ENCODE measurements at regions not wholly inside any gene's neighbourhood (a gene's known extent, or its start where the extent isn't known, plus 50 kb on each side); places are given as distances from the start of the nearest gene placed in this dataset.

DNA sequence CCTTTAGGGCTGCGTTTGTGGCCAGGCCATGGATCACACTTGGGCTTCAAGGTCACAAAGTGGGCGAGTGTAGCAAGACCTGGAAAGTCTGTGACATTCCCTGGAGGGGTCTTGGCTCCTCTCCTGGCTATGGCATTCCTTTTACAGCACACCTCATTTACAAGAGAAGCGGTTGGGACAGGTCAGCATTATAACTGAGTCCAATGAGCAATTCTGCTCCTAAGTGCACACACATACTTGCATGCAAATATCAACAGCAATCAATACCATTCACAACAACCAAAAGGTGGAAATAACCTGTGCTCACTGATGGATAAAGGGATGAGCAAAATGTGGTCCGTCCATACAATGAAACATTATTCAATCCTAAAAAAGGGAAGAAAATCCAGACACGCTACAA is 298.2 kb downstream of the CTTN start:
- H3K9me3 Mint-ChIP-seq: no peaks in the 10 kb centered on the region
- no peaks in the 10 kb centered on the region for H3K4me1 Mint-ChIP-seq
- DNase-seq: no peak
- H3K36me3 Mint-ChIP-seq: no peaks in the 10 kb centered on the region
- no peak for ATAC-seq (ENCODE audit: low read depth)
- POLR2A ChIA-PET: no interaction called here
- H3K4me3 Mint-ChIP-seq: no peak overlapping the region
- H3K27ac Mint-ChIP-seq: no peak overlapping the region
- H3K27me3 Mint-ChIP-seq: peaks cover 4% of the 10 kb centered on the region

DNA sequence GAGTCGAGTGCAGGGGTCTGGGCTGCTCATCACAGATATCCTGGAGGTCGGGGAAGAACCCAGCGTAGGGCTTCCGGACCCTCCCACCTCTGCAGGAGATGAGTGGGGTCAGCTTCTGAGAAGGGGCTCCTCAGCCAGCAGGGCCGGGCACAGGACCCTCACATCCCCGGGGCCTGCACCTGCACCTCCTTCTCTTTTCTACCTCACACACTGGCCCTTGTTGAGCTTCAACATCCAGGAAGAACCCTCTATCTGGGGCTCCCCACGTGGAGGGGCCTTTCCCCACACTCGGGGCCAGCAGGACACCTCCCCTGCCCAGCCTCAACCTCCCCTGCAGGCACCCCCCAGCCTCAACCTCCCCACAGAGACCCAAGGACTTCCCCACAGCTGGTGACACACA is 299.4 kb downstream of the CTTN start:
- peaks cover 4% of the 10 kb centered on the region for H3K27me3 Mint-ChIP-seq
- H3K4me1 Mint-ChIP-seq: no peaks in the 10 kb centered on the region
- ATAC-seq (ENCODE audit: low read depth) (no peak), DNase-seq (no peak)
- no peaks in the 10 kb centered on the region for H3K9me3 Mint-ChIP-seq
- POLR2A ChIA-PET: no interaction called here
- no peak overlapping the region for H3K4me3 Mint-ChIP-seq
- no peak overlapping the region for H3K27ac Mint-ChIP-seq
- H3K36me3 Mint-ChIP-seq: no peaks in the 10 kb centered on the region

DNA sequence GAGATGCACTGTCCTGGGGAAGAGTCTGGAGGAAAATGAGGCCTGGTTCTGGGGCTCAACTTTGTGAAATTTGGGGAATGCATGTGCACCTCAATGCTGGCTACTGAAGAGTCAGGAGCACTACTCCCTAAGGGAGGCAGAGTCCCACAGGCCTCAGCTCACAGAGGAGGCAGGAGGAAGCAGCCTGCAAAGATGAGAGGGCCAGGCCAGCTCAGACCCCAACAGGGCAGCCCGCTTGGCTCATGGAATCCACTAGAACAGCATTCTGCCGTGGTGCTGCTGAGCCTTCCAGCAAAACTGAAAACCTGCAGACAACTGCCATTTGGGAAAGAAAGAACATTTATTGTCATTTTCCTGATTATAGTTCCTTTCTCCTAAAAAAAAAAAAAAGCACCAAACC is 300.5 kb downstream of the CTTN start:
- H3K27me3 Mint-ChIP-seq: peaks cover under 1% of the 10 kb centered on the region
- H3K4me1 Mint-ChIP-seq: no peaks in the 10 kb centered on the region
- POLR2A ChIA-PET: no interaction called here

DNA sequence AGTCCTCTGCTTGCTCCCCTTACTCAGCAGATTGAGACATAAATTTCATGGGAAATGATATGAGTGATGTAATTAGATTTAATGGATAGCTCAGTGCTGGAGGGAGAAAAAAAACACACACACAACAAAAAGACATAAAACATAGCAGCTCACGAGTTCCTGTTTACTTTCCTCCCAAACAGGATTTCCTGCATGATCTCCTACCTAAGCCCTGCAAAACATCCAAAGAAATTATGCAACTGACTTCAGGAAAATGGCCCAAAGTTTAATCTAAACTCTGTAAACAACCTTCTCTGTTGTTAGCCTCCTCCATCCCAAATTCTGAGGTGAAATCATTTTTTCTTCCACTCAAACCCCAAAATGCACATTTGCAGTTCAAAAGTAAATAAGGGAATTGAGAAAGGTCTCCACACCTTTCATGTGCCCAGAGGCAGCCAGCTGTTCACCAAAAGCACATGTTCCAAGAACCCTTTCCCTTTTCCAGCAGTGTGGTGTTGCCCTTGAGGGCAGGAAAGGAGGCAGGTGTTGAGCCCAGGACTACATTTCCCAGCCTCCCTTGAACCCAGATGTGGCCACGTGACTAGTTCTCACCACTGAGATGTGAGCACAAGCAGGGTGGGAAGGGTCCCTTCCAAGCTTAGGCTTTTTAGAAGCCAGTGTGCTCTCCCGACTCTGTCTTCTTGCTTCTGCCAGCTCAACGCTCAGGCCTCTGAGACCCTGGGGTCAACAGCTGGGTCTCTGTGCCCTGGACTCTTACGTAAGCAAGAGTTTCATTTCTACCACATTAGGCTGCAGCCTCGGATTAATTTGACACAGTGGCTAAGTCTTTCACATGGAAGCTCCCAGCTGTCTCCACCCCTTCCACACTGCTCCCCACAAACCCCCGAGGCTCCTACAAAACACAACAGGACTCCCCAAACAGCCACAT is 301.2 kb downstream of the CTTN start:
- DNase-seq: no peak
- Mint-ChIP-seq H3K36me3 (no peaks in the 10 kb centered on the region), H3K27ac (no peak overlapping the region), H3K4me3 (no peak overlapping the region), H3K4me1 (no peaks in the 10 kb centered on the region), H3K27me3 (no peaks in the 10 kb centered on the region), H3K9me3 (no peaks in the 10 kb centered on the region)
- ATAC-seq (ENCODE audit: low read depth): no peak
- POLR2A ChIA-PET: no interaction called here

More for the DNA sequence above, 300.5 kb downstream of the CTTN start:
- no peak overlapping the region for H3K4me3 Mint-ChIP-seq
- DNase-seq (no peak), ATAC-seq (ENCODE audit: low read depth) (no peak)
- H3K36me3 Mint-ChIP-seq: no peaks in the 10 kb centered on the region
- H3K27ac Mint-ChIP-seq: no peak overlapping the region
- H3K9me3 Mint-ChIP-seq: no peaks in the 10 kb centered on the region

DNA sequence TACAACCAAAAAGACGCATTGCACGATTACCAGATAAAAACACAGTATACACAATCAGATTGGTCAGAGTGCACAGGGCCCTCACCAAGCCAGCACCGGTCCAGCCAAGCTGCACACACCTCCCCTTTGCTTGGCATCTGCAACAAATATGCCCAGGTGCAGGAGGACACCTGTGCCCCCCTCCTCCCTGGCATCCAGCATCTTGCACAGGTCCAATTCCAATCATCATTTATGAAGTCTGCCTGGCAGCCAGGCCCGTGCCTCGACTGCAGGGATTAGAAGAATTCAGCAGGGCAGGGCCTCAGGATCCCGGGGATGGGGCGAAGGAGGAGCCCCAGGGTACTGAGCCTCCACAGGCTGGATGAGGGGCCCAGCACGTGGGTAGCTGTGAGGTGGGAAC is 302.1 kb downstream of the CTTN start:
- Mint-ChIP-seq H3K27ac (no peak overlapping the region), H3K36me3 (no peaks in the 10 kb centered on the region), H3K27me3 (no peaks in the 10 kb centered on the region), H3K9me3 (no peaks in the 10 kb centered on the region), H3K4me3 (no peak overlapping the region), H3K4me1 (no peaks in the 10 kb centered on the region)
- no peak for ATAC-seq (ENCODE audit: low read depth)
- no peak for DNase-seq
- POLR2A ChIA-PET: no interaction called here

DNA sequence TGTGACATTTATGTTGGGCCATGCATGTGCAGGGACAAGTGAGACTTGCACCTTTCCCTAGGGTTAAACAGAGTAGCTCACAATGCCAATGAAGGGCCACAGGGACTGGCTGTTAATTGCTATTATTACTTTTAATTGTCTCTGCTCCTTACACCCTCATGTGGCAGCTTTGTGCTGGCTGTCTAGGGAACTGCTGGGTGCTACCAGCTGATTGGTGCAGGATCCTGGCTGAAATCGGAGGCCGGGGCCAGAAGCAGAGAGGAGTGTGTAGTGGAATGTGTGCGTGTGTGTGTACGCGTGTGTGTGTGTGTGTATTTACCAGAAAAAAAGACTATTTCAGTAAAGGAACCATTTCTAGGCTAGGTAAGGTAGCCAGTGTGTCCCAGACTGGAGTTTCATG is 302.5 kb downstream of the CTTN start:
- ATAC-seq (ENCODE audit: low read depth) (no peak), DNase-seq (no peak)
- Mint-ChIP-seq H3K27me3 (no peaks in the 10 kb centered on the region), H3K27ac (no peak overlapping the region), H3K4me3 (no peak overlapping the region), H3K36me3 (no peaks in the 10 kb centered on the region), H3K4me1 (no peaks in the 10 kb centered on the region), H3K9me3 (no peaks in the 10 kb centered on the region)
- POLR2A ChIA-PET: no interaction called here

DNA sequence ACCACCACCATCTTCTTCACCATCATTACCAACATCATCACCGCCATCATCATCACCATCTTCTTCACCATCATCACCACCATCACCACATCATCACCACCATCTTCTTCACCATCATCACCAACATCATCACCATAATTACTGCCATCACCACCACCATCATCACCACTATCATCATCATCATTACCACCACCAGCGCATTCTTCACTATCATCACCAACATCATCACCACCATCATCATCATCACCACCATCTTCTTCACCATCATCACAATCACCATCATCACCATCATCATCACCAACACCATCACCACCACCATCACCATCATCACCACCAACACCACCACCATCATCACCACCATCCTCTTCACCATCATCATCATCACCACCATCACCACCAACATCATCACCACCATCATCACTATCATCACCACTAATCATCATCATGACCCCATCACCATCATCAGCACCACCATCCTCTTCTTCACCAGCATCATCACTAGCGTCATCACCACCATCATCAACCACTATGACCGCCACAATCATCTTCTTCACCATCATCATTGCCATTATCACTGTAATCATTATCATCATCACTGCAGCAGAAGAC is 303.8 kb downstream of the CTTN start:
- Mint-ChIP-seq H3K9me3 (no peaks in the 10 kb centered on the region), H3K27me3 (no peaks in the 10 kb centered on the region), H3K36me3 (no peaks in the 10 kb centered on the region), H3K27ac (no peak overlapping the region), H3K4me1 (no peaks in the 10 kb centered on the region), H3K4me3 (no peak overlapping the region)
- ATAC-seq (ENCODE audit: low read depth): no peak
- DNase-seq: no peak
- POLR2A ChIA-PET: no interaction called here

DNA sequence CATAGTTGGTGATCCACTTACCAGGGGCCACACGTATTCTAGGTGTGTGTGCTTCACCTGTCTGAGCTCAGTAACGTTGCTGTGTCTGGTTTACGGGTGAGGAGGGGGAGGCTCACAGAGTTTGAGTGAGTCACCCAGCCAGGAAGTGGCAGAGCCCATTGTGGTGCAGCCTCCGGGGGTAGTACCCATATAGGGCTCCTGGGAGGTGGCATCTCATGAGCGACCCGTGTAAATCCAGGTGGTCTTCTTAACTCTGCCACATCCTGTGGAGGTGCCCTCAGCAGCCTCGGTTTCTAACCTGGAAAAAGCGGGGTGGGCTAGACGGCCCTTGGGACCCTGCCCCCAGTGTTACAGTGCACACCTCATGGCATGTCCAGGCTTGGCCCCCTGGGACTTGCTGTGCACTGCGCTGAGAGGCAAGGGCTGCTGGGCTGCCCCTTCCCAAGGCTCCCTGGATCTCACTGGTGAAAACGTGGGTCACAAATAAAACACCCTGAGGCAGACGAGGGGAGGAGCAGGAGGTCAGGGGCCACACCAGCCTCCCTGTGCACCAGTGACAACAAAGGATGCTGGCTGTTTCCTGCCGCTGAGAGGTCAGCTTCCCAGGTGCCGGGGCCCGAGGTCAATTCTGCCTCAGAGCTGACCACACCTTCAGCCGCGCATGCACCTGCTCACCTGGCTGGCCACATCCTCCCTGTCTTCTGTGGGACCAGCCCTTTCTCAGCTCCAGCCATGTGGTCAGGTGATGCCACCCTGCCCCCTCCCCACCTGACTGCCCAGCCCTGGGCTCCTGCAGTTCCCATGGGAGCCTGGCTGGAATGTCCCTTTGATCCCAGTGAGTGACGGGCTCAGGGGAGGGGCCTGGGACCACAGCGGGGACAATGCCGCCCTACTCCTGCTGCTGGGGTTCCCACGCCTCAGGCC is 305.1 kb downstream of the CTTN start:
- Mint-ChIP-seq H3K27me3 (no peaks in the 10 kb centered on the region), H3K4me1 (no peaks in the 10 kb centered on the region), H3K27ac (no peak overlapping the region), H3K9me3 (no peaks in the 10 kb centered on the region), H3K4me3 (no peak overlapping the region), H3K36me3 (no peaks in the 10 kb centered on the region)
- DNase-seq (no peak), ATAC-seq (ENCODE audit: low read depth) (no peak)
- POLR2A ChIA-PET: no interaction called here

DNA sequence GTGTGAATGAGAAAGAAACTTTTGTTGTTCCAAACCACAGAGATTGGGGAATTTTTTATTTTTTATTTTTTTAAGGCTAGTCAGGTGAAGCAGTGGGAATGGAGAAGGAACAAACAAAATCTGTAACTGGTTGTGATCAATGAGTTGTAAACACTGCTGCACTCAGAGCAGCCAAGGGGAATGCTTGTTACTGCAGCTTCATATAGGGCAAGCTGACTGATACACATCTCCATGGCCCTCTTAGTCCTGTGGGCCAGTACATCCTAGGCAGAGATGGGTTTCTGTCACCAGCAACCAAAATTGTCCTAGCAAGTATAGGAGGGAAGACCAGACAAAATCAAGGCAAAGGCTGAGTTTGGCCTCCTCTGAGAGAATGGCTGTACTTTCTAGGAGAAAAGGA is 306.8 kb downstream of the CTTN start:
- Mint-ChIP-seq H3K27ac (no peak overlapping the region), H3K9me3 (no peaks in the 10 kb centered on the region), H3K4me1 (no peaks in the 10 kb centered on the region), H3K36me3 (no peaks in the 10 kb centered on the region), H3K4me3 (no peak overlapping the region), H3K27me3 (no peaks in the 10 kb centered on the region)
- no peak for ATAC-seq (ENCODE audit: low read depth)
- POLR2A ChIA-PET: no interaction called here
- no peak for DNase-seq

DNA sequence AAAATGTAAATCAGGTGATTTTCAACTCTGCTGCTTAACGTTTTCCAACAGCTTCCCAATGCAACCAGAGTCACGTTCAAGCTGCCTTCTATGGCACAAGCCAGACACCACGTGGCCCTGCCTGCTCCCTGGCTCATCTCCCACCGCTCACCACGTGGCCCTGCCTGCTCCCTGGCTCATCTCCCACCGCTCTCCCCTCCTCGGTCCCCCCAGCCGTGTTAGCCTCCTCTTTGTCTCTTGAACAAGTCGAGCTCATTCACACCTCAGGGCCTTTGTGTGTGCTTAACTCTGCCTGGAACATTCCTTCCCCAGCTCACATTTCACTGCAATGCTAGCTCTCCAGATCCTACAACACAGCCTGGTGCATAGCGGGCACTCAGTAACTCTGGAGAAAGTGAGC is 307.6 kb downstream of the CTTN start:
- no peak for DNase-seq
- peaks cover 2% of the 10 kb centered on the region for H3K27me3 Mint-ChIP-seq
- no peaks in the 10 kb centered on the region for H3K36me3 Mint-ChIP-seq

DNA sequence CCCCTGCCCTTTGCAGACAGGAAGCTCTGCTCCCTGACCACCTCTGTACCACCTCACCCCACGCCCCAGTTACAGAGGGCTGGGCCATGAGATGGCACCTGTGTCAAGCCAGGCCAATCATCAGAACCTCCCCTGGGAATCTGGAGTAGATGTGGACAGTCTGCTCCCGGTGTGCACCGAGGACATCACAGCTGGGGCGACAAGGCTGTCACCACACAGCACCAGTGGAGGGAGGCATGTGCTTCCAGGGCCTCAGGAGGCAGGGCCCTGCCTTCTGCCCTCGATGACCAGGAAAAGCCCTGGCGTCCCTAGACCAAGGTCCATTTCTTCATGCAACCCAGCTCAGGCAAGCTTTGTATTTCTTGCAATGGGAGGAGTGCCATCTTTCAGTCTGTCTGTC is 309.5 kb downstream of the CTTN start:
- peaks cover 5% of the 10 kb centered on the region for H3K27me3 Mint-ChIP-seq
- ATAC-seq (ENCODE audit: low read depth) (no peak), DNase-seq (no peak)
- H3K27ac Mint-ChIP-seq: no peak overlapping the region
- H3K4me1 Mint-ChIP-seq: peaks cover 1% of the 10 kb centered on the region
- no peak overlapping the region for H3K4me3 Mint-ChIP-seq
- POLR2A ChIA-PET: no interaction called here
- H3K9me3 Mint-ChIP-seq: no peaks in the 10 kb centered on the region
- H3K36me3 Mint-ChIP-seq: no peaks in the 10 kb centered on the region

More for the DNA sequence above, 307.6 kb downstream of the CTTN start:
- no peak for ATAC-seq (ENCODE audit: low read depth)
- Mint-ChIP-seq H3K4me1 (peaks cover 1% of the 10 kb centered on the region), H3K27ac (no peak overlapping the region), H3K9me3 (no peaks in the 10 kb centered on the region), H3K4me3 (no peak overlapping the region)
- POLR2A ChIA-PET: no interaction called here

DNA sequence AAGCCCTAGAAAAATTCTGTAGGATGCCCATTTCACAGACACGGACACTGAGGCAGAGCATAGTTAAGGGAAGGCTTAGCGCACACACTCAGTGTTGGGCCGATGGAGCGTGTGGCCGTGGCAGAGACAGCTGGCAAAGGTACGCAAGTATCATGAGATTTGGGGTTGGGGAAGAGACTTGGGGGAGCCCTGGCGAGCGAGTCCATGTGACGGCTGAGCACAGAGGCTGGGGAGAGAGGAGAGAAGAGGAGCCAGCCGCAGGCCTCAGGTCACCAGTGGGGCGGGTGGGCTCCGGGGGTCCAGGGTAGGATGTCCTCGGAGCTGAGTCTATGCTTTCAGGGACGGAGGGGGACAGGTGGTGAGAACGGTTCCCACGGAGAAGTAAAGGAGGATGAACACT is 311.3 kb downstream of the CTTN start:
- H3K36me3 Mint-ChIP-seq: no peaks in the 10 kb centered on the region
- H3K4me1 Mint-ChIP-seq: peaks cover 1% of the 10 kb centered on the region
- H3K27ac Mint-ChIP-seq: no peak overlapping the region
- ATAC-seq (ENCODE audit: low read depth) (no peak), DNase-seq (no peak)
- H3K9me3 Mint-ChIP-seq: no peaks in the 10 kb centered on the region
- H3K27me3 Mint-ChIP-seq: peaks cover 6% of the 10 kb centered on the region
- POLR2A ChIA-PET: no interaction called here
- H3K4me3 Mint-ChIP-seq: no peak overlapping the region

DNA sequence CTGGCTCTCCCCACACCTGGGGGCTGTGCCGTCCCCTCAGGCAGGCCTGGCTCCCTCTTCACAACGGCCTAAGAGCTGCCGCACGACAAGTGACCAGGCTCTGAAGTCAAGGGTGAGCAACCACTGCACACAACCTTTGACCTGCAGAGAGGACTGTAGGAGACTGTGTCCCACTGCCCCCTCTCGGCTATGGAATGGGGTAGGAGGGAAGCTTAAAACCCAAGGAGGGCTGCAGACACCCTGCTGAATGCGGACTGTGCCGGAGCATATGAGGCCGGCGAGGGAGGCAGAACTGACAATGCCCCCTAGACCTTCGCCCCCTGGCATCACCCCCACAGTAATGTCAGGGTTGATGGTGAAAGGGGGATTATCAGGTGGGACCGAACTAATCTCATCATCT is 311.9 kb downstream of the CTTN start:
- POLR2A ChIA-PET: no interaction called here
- Mint-ChIP-seq H3K36me3 (no peaks in the 10 kb centered on the region), H3K27ac (no peak overlapping the region), H3K27me3 (peaks cover 8% of the 10 kb centered on the region), H3K9me3 (no peaks in the 10 kb centered on the region), H3K4me1 (peaks cover 1% of the 10 kb centered on the region), H3K4me3 (no peak overlapping the region)
- no peak for DNase-seq
- ATAC-seq (ENCODE audit: low read depth): no peak

Measured in activated naive CD8-positive, alpha-beta T cell treated with anti-CD3 and anti-CD28 coated beads, Interleukin-2, amount 10 ng/mL, durations not matched to agents 7 days and 5 days (primary cell).